HG03442 (cell line): ENCODE measurements at regions not wholly inside any gene's neighbourhood (a gene's known extent, or its start where the extent isn't known, plus 50 kb on each side); places are given as distances from the start of the nearest gene placed in this dataset.
"Not testable (repeated sequence)": the region's sequence is repeated elsewhere in the genome, so short reads cannot be mapped to it uniquely, and the experiment has no call there.

Source experiments
- ATAC-seq: cut with Tn5 transposase; IDR thresholded peaks from one replicate; pipeline ENCODE4 v1.9.1; 2021; ENCODE audit warnings: mild to moderate bottlenecking, moderate library complexity; ENCODE audit not compliant: unreplicated experiment

GRCh38 chr12:88366101-88366500, 214.2 kb downstream of the KITLG start:
- no peak for ATAC-seq

DNA sequence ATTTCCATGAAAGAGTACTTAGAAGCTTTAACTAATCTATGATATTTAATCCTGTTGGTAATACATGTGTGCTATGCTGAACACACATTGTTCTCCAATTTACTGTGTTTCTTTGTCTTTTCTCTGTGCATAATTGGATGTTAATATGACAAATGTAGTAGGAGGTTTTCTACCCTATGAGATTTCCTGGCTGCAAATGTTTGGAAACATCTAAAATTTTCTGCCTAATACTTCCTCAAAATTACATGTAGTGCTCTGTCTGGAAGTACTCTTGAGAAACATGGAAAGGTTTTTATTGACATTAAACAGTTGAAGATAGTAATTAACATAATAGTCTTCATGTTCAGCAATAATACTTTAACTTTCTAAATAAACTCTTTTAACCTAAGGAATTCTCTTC, 213.0 kb downstream of the KITLG start:
- ATAC-seq: no peak

GRCh38 chr12:88368077-88368476, 212.2 kb downstream of the KITLG start:
- not testable (repeated sequence) for ATAC-seq

GRCh38 chr12:88371416-88372183, 208.7 kb downstream of the KITLG start:
- no peak for ATAC-seq

GRCh38 chr12:88375306-88376305, 204.7 kb downstream of the KITLG start:
- no peak for ATAC-seq

- ATAC-seq: no peak
These were observed 202.3 kb downstream of the KITLG start for GRCh38 chr12:88377973-88378372.

GRCh38 chr12:88381466-88381865, 198.8 kb downstream of the KITLG start:
- no peak for ATAC-seq

GRCh38 chr12:88383405-88383804, 196.9 kb downstream of the KITLG start:
- peak; percentile 67 for ATAC-seq

GRCh38 chr12:88388566-88389540, 191.4 kb downstream of the KITLG start:
- peak; percentile 39 for ATAC-seq

GRCh38 chr12:88390811-88391210, 189.5 kb downstream of the KITLG start:
- ATAC-seq: no peak

DNA sequence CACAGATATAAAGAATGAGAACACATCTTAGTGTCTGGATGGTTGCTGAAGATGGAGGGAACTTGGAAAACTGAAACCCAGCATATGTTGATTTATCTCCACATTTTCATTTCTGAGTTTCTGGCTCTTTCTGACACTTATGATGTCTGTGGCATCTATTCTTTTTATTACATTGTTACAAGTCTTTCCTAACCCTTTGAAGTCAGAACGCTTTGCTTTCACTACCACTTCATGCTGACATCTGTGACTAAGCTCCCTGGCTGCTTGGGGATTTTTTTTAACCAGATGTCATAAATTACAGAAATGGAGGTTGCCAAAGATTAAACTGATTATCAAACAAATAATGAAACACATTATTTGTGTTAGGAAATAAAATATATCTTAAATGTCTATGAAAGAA, 188.7 kb downstream of the KITLG start:
- ATAC-seq: peak; percentile 60

DNA sequence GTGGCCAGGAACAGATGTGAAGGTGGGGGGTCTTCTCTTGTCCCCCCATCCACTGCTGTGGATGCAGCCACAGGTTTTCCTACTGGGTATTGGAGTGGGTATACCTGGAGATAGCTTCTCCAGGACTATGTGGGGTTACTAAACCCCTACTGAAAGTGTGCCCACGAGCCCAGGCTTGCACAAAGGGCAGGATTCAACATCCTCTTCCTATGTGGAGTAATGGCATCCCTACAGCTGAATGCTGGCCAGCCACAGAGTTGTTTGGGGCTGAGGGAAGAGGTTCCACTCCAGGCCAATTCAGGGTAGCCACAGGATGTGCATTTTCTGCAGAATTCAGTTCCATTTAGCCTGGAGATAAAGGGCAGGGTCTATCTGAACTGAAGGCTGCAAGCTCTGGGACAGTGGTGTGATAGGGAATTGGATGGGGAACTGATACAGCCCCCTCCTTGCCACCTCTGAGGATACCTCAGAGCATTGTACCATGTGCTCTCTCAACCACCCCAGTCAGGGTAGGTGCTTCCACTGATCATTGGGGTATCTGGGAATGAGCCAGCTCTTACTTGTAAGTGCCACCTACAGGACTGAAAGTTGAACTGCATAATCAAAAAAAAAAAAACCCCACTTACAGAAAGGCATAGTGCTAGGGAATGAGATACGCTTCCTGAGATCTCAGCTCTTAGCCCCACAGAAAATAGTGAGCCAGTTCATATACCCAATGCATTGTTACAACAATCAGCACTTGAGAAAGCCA, 187.1 kb downstream of the KITLG start:
- no peak for ATAC-seq

DNA sequence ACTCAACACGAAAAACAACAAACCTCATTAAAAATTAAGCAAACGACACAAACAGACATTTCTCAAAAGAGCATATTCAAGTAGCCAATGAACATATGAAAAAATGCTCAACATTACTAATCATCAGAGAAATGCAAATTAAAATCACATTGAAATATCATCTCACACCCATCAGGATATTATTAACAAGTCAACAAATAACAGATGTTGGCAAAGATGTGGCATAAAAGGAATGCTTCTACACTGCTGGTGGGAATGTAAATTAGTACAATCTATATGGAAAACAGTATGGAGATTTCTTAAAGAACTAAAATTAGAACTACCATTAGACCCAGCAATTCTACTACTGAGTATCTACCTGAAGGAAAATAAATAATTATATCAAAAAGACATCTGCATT, 182.2 kb downstream of the KITLG start:
- ATAC-seq: no peak

- no peak for ATAC-seq
These were observed 180.5 kb downstream of the KITLG start for GRCh38 chr12:88399811-88400210.

- no peak for ATAC-seq
These were observed 180.0 kb downstream of the KITLG start for GRCh38 chr12:88400302-88400701.

DNA sequence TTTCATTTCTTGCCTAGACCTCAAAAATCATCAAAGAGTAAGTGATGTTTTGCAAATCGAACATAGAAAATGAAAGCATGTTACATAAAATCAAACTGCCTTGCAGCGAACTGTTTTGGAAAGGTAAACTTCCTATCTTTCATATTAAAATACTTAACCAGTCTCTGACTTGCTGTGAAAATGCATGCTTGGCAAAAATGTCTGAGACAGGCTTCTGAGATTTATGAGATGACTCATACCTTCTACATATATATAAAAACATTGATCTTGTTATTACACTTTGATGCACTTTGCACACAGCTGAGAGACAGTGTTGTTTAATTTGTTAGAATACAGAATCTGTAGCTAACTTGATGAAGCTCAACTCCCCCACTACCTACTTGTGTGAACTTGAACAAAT, 179.1 kb downstream of the KITLG start:
- no peak for ATAC-seq

GRCh38 chr12:88406905-88407304, 173.4 kb downstream of the KITLG start:
- no peak for ATAC-seq

DNA sequence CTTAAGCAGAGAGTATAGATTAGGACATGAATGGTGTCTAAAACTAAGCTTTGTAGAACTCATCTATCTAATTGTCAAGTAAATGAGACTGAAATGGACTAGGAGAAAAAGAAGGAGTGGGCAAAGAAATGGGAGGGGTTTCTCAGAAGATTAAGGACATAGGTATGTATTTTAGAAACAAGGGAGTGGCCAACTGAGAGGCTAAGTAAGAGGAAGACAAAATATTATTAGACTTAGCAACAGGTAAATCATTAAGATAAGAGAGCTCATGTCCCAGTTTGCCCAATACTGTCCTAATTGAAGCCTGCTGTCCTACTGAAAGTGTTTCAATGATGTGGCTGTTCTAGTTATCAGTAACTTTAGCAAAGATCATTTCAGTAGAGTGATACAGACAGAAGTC, 171.4 kb downstream of the KITLG start:
- no peak for ATAC-seq

DNA sequence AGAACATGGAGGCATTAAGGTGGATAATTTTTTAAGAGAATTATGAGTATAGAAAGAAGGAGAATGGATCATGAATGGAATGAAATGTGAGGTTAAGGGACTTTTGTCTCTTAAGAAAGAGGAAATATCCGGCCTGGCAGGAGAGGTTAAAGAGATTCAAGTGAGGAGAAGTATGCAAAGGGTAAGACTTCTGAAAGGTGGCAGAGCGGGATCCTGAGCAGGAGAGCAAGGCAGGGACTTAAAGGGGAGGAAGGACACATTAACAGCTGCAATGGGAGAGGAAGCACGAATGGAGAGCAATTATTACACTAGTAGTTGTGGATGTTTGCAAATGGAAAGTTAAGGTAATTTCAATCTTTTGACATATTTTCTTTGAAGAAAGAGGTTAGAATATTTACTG, 171.0 kb downstream of the KITLG start:
- ATAC-seq: no peak

GRCh38 chr12:88411689-88412088, 168.6 kb downstream of the KITLG start:
- no peak for ATAC-seq
